ENCODE measurements at regions not wholly inside any gene's neighbourhood (a gene's known extent, or its start where the extent isn't known, plus 50 kb on each side); places are given as distances from the start of the nearest gene placed in this dataset.

DNA sequence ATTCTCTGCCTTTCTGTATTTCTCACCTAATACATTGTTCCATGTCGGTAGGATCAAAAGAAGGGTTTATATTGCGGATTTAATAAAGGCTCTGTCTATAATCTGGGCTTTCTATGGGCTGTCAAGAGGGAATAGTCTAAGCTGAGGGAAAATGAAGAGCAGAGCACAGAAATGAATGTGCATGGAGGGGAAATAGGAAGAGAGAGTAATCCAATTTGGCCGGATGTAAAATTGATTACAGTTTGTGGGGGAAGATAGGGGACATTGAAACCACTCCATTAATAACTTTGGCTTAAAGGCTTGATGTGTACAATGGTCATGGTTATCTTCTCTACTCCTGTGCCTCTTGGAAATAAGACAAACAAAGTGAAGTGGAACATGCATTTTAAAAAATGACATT, 334.2 kb upstream of the CDH8 start:
- no peak for TF ChIP-seq CTCF (IDR thresholded peaks at IDR 0.05; ENCODE audit: extremely low read depth, low read depth, low read length)

GRCh38 chr16:62363501-62363900, 327.3 kb upstream of the CDH8 start:
- Histone ChIP-seq H4K20me1 (ENCODE audit: insufficient read depth, low read length) (no peaks in the 10 kb centered on the region), H3K27me3 (ENCODE audit: insufficient read depth, low read length) (no peaks in the 10 kb centered on the region), H2AFZ (ENCODE audit: low read length) (no peak overlapping the region), H3K4me1 (ENCODE audit: insufficient read depth, low read length) (no peaks in the 10 kb centered on the region), H3K79me2 (ENCODE audit: insufficient read depth, low read length) (no peaks in the 10 kb centered on the region), H3K27ac (ENCODE audit: low read depth, low read length) (no peak overlapping the region), H3K4me3 (ENCODE audit: insufficient read depth, low read length) (no peak overlapping the region), H3K36me3 (ENCODE audit: insufficient read depth, low read length) (no peaks in the 10 kb centered on the region), H3K9me3 (ENCODE audit: low read depth, low read length) (no peaks in the 10 kb centered on the region), H3K4me2 (ENCODE audit: insufficient read depth, low read length) (no peak overlapping the region)
- no peak for TF ChIP-seq CTCF (IDR thresholded peaks at IDR 0.05; ENCODE audit: extremely low read depth, low read depth, low read length)
- no peak for DNase-seq (ENCODE audit: insufficient read length, low spot score, missing footprints)

More for the DNA sequence above, 334.2 kb upstream of the CDH8 start:
- H3K36me3 ChIP-seq (ENCODE audit: insufficient read depth, low read length): no peaks in the 10 kb centered on the region
- no peaks in the 10 kb centered on the region for H4K20me1 ChIP-seq (ENCODE audit: insufficient read depth, low read length)
- no peak overlapping the region for H3K27ac ChIP-seq (ENCODE audit: low read depth, low read length)
- H3K9me3 ChIP-seq (ENCODE audit: low read depth, low read length): no peaks in the 10 kb centered on the region
- H3K4me2 ChIP-seq (ENCODE audit: insufficient read depth, low read length): no peak overlapping the region
- H3K27me3 ChIP-seq (ENCODE audit: insufficient read depth, low read length): no peaks in the 10 kb centered on the region
- no peak overlapping the region for H3K4me3 ChIP-seq (ENCODE audit: insufficient read depth, low read length)
- no peak for DNase-seq (ENCODE audit: insufficient read length, low spot score, missing footprints)
- H2AFZ ChIP-seq (ENCODE audit: low read length): no peak overlapping the region
- no peaks in the 10 kb centered on the region for H3K4me1 ChIP-seq (ENCODE audit: insufficient read depth, low read length)
- no peaks in the 10 kb centered on the region for H3K79me2 ChIP-seq (ENCODE audit: insufficient read depth, low read length)

DNA sequence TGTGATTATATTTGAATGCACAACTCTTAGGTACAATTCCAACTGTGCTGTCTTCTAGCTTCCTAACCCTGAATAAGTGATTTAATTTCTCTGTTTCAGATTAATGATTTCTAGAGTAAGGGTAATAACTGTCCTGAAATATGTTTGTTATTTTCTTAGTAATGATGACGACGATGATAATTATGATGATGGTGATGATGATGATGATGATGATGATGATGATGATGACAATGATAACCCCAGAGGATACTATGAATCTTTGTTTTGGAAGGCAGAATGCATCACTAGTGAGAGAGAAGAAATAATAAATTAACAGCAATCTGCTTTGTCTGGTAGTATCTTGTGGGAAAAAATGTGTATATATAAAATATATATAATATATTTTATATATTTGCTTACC, 317.1 kb upstream of the CDH8 start:
- Histone ChIP-seq H3K9me3 (ENCODE audit: low read depth, low read length) (peaks cover 3% of the 10 kb centered on the region), H4K20me1 (ENCODE audit: insufficient read depth, low read length) (no peaks in the 10 kb centered on the region), H2AFZ (ENCODE audit: low read length) (no peak overlapping the region), H3K36me3 (ENCODE audit: insufficient read depth, low read length) (no peaks in the 10 kb centered on the region), H3K4me1 (ENCODE audit: insufficient read depth, low read length) (no peaks in the 10 kb centered on the region), H3K79me2 (ENCODE audit: insufficient read depth, low read length) (no peaks in the 10 kb centered on the region), H3K4me3 (ENCODE audit: insufficient read depth, low read length) (no peak overlapping the region), H3K27me3 (ENCODE audit: insufficient read depth, low read length) (no peaks in the 10 kb centered on the region), H3K4me2 (ENCODE audit: insufficient read depth, low read length) (no peak overlapping the region), H3K27ac (ENCODE audit: low read depth, low read length) (no peak overlapping the region)
- TF ChIP-seq CTCF (IDR thresholded peaks at IDR 0.05; ENCODE audit: extremely low read depth, low read depth, low read length): no peak
- no peak for DNase-seq (ENCODE audit: insufficient read length, low spot score, missing footprints)

DNA sequence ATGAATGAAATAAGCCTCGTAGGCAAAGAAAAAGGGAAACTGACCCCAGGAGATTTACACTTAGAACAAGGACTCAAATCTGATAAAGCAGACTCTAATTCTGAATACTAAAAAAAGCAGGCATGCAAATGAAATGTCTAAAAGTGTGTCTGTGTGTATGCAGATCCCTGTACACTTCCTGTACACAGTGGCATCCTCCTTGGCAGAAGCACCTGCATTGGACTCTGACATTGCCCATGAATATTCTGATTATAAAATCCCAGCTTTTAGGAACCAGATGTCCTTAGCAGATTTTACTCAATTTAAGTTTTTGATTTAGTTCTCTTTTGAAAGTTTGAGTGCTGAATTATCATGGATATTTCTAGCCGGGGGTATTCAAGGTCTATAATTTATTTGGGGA, 306.0 kb upstream of the CDH8 start:
- Histone ChIP-seq H4K20me1 (ENCODE audit: insufficient read depth, low read length) (no peaks in the 10 kb centered on the region), H3K4me3 (ENCODE audit: insufficient read depth, low read length) (no peak overlapping the region), H3K9me3 (ENCODE audit: low read depth, low read length) (peaks cover 8% of the 10 kb centered on the region), H3K36me3 (ENCODE audit: insufficient read depth, low read length) (no peaks in the 10 kb centered on the region), H3K27me3 (ENCODE audit: insufficient read depth, low read length) (no peaks in the 10 kb centered on the region), H2AFZ (ENCODE audit: low read length) (no peak overlapping the region), H3K4me2 (ENCODE audit: insufficient read depth, low read length) (no peak overlapping the region), H3K27ac (ENCODE audit: low read depth, low read length) (no peak overlapping the region), H3K79me2 (ENCODE audit: insufficient read depth, low read length) (no peaks in the 10 kb centered on the region), H3K4me1 (ENCODE audit: insufficient read depth, low read length) (no peaks in the 10 kb centered on the region)
- no peak for DNase-seq (ENCODE audit: insufficient read length, low spot score, missing footprints)
- TF ChIP-seq CTCF (IDR thresholded peaks at IDR 0.05; ENCODE audit: extremely low read depth, low read depth, low read length): no peak

All from osteoblast (primary cell).